ENCODE measurements at regions not wholly inside any gene's neighbourhood (a gene's known extent, or its start where the extent isn't known, plus 50 kb on each side); places are given as distances from the start of the nearest gene placed in this dataset.

- TF ChIP-seq, protein P1, sequence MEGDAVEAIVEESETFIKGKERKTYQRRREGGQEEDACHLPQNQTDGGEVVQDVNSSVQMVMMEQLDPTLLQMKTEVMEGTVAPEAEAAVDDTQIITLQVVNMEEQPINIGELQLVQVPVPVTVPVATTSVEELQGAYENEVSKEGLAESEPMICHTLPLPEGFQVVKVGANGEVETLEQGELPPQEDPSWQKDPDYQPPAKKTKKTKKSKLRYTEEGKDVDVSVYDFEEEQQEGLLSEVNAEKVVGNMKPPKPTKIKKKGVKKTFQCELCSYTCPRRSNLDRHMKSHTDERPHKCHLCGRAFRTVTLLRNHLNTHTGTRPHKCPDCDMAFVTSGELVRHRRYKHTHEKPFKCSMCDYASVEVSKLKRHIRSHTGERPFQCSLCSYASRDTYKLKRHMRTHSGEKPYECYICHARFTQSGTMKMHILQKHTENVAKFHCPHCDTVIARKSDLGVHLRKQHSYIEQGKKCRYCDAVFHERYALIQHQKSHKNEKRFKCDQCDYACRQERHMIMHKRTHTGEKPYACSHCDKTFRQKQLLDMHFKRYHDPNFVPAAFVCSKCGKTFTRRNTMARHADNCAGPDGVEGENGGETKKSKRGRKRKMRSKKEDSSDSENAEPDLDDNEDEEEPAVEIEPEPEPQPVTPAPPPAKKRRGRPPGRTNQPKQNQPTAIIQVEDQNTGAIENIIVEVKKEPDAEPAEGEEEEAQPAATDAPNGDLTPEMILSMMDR (IDR thresholded peaks at IDR 0.05; ENCODE audit: poor library complexity, severe bottlenecking), result no peak
- TF ChIP-seq EZH2 (IDR thresholded peaks at IDR 0.05; ENCODE audit: borderline replicate concordance, insufficient read depth, low read length, poor library complexity, severe bottlenecking), result no peak
- TF ChIP-seq EP300 (conservative IDR thresholded peaks at IDR 0.05; ENCODE audit: poor library complexity, severe bottlenecking), result no peak
- TF ChIP-seq RAD21 (conservative IDR thresholded peaks at IDR 0.05), result no peak
- no peak for TF ChIP-seq REST (IDR thresholded peaks at IDR 0.05; ENCODE audit: borderline replicate concordance)
- no peak for TF ChIP-seq TAF1 (IDR thresholded peaks at IDR 0.05; ENCODE audit: low read depth)
Observed at GRCh38 chr3:25304916-25305315, 123.1 kb upstream of the RARB start.
